ENCODE measurements at regions not wholly inside any gene's neighbourhood (a gene's known extent, or its start where the extent isn't known, plus 50 kb on each side); places are given as distances from the start of the nearest gene placed in this dataset.

GRCh38 chrX:5829469-5829868, 399.2 kb downstream of the NLGN4X start:
- DNase-seq: no peak

- no peak for DNase-seq
Measured at GRCh38 chrX:5829060-5829459, 399.6 kb downstream of the NLGN4X start.

- DNase-seq: no peak
Measured at GRCh38 chrX:5823903-5824302, 404.8 kb downstream of the NLGN4X start.

DNA sequence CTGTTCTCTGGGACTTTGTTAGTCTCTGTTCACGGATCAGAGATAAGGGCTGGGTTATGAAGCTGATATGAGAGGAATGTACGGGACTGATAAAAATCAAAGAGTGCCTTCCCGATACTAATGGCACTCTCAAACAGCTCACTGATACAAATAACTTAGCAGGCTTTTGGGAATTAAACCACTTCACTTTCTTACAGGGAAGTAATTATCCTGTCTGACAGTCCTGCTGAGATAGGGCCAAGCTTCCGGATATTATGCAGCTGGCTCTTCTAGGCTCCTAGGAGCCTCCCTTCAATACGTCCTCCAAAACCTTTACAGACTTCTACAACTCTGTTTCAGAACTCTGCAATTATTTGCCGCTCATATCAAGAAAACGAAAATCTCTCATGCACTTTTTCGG, 418.0 kb downstream of the NLGN4X start:
- no peak for DNase-seq

DNA sequence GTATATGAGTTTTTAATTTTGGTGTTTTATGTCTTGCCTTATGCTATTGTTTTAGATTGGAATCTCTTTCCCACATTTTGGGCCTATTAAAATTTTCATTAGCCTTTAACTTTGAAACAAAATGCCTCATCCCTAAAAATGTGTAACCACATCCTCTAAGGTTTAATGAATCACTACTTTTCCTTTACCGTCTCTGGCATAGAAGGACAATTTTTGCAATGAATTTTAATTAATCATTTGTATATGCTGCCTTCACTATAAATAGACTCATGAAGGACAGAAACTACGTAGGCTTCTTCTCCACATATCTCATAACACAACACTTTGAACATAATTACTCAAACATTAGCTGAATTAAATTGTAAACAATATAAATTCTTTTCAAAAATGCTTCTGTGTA, 421.5 kb downstream of the NLGN4X start:
- DNase-seq: no peak

DNA sequence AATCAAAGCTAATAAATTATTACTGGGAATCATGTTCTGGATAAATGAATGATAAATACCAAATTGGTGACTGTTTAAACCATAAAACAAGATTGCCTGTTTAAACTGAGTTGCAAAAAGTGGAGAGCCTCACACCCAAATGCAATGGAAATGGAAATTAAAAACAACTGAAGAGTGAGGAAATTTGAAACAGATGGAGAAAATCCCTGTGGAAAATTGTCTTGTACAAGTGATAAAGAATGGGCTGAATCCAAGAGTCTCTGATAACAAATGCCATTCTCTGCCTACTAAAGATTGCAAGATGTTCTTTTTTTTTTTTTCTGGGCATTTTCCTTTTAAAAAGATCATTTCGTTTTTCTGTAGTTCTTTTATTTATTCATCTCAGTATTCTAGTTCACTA, 426.3 kb downstream of the NLGN4X start:
- no peak for DNase-seq

DNA sequence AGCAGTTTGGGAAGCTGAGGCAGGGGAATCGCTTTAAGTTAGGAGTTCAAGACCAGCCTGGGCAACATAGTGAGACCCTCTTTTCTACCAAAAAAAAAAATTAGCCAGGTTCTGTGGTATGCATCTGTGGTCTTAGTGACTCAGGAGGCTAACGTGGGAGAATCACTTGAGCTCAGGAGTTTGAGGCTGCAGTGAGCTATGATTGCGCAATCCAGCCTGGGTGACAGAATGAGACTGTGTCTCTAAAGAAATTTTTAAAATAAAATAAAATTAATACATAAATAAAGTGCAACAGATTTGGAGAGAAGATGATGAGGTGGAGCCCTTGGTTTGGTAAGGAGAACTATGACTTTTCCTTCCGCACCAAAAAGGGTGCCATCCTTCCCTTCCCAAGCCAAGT, 436.9 kb downstream of the NLGN4X start:
- DNase-seq: no peak

DNA sequence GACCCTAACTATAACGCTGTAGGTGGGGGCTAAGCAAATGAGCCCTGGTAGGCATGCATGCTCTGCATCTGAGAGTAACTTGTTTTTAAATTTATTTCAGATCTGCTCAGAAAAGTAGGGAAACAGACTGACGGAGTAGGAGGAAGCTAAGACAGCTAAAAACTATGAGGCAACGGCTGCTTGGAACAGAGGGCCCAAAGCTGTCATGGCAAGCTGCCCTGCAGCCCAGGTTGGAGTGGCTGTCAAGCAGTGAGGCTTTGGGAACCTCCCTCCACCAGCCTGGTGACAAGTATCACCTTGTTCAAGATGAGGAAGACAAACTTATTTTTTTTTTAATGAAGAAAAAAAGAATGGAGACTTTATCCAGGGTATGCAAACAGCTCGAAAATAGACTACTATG, 439.8 kb downstream of the NLGN4X start:
- DNase-seq: no peak

DNA sequence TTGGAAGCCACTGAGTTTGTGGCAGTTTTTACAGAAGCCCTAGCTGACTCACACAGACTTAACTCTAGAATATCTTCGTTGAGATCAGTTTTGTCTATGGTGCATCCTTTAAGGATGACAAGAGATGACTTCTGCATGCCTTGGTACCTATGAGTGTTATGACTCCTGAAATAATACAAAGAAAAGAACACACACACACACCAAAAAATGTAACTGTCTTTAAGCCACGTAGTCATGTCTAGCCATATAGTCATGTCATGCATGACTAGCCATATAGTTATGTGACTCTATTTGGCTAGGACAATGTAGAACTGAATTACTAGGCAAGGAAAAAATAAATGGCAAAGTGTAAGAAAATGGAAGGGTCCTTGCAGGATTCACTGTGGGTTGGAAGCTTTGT, 447.8 kb downstream of the NLGN4X start:
- DNase-seq: no peak

GRCh38 chrX:5775846-5776430, 452.7 kb downstream of the NLGN4X start:
- no peak for DNase-seq

DNA sequence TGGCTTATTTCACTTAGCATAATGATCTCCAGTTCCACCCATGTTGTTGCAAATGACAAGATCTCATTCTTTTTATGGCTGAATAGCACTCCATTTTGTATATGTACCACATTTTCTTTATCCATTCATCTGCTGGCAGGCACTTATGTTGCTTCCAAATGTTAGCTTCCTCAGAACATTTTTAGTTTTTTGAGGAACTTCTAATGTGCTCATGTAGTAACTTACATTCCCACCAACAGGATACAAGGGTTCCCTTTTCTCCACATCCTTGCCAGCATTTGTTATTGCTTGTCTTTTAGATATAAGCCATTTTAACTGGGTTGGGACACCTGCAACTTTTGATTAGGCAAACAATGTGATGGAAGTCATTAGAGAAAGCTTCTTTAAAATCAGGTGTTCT, 454.2 kb downstream of the NLGN4X start:
- DNase-seq: no peak

DNA sequence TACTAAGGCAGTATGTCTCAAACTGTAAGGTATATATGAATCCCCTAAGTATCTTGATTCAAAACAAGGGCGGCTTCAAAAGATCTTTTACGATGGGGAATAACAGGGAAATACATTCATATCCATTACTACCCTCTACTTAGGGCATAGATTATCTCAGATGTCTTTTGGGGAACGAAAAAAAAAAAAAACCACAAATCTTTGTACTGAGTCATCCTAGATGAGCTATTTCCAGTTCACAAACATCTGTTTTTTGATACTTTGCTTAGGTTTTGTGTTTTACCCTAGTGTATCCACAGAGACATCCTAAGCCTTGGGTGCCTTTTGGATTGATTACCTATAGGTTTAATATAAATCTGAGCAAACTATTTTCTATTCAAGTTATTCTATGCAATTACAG, 457.2 kb downstream of the NLGN4X start:
- no peak for DNase-seq

- DNase-seq: no peak
Measured at GRCh38 chrX:5756616-5757015, 472.1 kb downstream of the NLGN4X start.

- DNase-seq: no peak
Measured at GRCh38 chrX:5753291-5753690, 475.4 kb downstream of the NLGN4X start.

DNA sequence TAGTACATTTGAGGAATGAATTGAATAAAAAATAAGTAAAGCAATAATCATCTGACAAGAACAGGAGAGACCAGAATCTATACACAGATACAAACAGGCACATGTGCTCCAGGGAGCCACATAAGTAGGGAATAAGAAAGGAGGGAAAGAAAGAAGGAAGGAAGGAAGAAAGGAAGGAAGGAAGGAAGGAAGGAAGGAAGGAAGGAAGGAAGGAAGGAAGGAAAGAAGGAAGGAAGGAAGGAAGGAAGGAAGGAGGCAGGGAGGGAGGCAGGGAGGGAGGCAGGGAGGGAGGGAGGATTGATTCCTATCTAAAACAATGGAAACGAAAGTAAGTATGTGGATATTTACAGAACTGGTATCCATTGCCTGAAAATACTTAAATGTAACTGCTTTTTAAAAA, 475.8 kb downstream of the NLGN4X start:
- no peak for DNase-seq

- DNase-seq: no peak
Measured at GRCh38 chrX:5748586-5749150, 480.0 kb downstream of the NLGN4X start.

DNA sequence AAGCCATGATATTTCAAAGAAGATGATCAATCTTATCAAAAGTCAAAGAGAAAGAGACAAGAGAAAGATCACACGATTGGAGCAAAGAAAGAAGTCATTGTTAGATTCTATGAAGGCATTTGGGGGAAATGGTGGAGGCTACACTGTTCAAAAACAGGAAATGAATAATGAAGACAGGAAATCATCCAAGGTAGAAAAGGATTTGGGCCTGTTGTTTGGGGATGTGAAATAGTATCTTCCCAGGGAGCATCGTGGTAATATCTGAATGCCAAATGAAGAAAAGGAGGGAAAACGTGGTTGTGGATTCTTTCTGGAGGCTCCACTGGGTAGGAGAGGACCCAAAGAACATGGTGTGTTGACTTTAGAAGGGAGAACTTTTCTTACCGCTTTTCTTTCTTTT, 482.4 kb downstream of the NLGN4X start:
- no peak for DNase-seq

- no peak for DNase-seq
Measured at GRCh38 chrX:5733501-5733900, 495.2 kb downstream of the NLGN4X start.

- no peak for DNase-seq
Measured at GRCh38 chrX:5730556-5730955, 498.1 kb downstream of the NLGN4X start.

- DNase-seq: no peak
Measured at GRCh38 chrX:5726224-5726623, 502.4 kb downstream of the NLGN4X start.

- no peak for DNase-seq
Measured at GRCh38 chrX:5724123-5724522, 504.5 kb downstream of the NLGN4X start.

DNA sequence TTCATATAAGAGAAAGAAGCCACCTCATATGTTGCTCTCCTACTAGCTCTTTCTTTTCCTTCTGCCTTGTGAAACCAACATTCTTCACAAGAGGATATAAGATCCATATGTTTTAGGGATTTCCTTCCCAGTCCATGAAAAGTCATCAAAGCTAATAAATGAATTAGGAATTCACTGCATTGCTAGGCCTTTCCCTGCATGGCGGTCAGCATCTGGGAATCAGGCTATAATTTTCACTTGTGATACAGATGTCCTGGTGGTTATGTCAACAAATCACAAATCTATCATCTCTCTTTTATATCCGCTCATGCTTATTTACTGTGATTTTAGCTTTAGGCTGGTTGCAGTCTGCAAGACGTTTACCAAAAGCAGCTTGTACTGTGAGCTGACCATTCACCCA, 510.0 kb downstream of the NLGN4X start:
- DNase-seq: no peak

GRCh38 chrX:5716666-5717065, 512.0 kb downstream of the NLGN4X start:
- no peak for DNase-seq

- no peak for DNase-seq
Measured at GRCh38 chrX:5708251-5708650, 520.4 kb downstream of the NLGN4X start.

DNA sequence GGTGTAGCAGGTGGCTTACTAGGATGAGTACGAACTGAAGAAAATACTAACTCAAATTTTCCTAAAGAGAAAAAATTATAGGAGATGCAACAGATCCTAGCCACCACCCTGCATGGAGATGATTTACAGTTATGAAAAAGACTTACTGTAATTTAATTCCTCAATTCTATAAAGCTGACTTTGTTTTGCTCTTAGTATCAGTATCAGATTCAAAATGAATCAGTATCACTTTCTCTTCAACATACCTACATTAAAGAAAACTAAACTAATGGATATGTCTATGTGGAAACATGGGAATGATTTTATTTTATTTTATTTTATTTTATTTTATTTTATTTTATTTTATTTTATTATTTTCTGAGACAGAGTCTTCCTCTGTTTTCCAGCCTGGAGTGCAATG, 525.8 kb downstream of the NLGN4X start:
- no peak for DNase-seq

DNA sequence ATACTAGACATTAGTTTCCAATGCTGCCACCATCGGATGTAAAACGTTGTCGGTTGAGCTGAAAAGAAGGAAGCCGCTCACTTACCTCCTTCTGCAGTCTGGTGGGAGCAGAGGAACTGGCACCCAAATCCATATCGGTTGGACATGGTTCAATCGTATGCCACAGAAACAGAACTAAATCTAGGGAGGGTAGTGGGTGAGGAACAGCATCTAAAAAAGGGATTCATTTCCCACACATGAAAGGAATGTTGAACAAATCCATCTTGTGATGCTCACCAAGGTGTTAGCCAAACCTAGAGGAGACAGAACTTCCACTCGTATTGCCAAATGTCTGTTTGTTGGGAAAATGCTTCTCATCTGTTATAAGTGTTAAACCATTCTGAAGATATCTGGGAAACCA, 532.7 kb downstream of the NLGN4X start:
- DNase-seq: no peak
